DND-41 (cell line): ENCODE measurements at regions not wholly inside any gene's neighbourhood (a gene's known extent, or its start where the extent isn't known, plus 50 kb on each side); places are given as distances from the start of the nearest gene placed in this dataset.

Experiments
- ATAC-seq: fragments of 200-7000 bp; cut with Tn5 transposase; 3 replicates; pipeline ENCODE4 v1.9.1; 2021; ENCODE audit warnings: low read depth; ENCODE audit not compliant: insufficient read depth
- DNase-seq: peaks from one replicate; pipeline ENCODE4 v3.0.0-alpha.2; 2020
- H2AFZ ChIP-seq: 2 replicates; pipeline ENCODE4 v1.6.0; 2012; ENCODE audit warnings: low read depth, low read length
- H3K27ac ChIP-seq: 2 replicates; pipeline ENCODE4 v1.5.1; 2012; ENCODE audit warnings: low read length, inconsistent platforms
- H3K27me3 ChIP-seq: fragments of 200-600 bp; sonication (generic); 2 replicates; pipeline ENCODE4 v1.6.0; 2012; ENCODE audit warnings: low read length, mild to moderate bottlenecking, inconsistent platforms; ENCODE audit not compliant: insufficient read depth, poor library complexity
- H3K36me3 ChIP-seq: 2 replicates; pipeline ENCODE4 v1.5.1; 2012; ENCODE audit warnings: low read length, inconsistent platforms; ENCODE audit not compliant: insufficient read depth
- H3K4me1 ChIP-seq: 2 replicates; pipeline ENCODE4 v1.5.1; 2012; ENCODE audit warnings: mild to moderate bottlenecking, low read length; ENCODE audit not compliant: insufficient read depth
- H3K4me2 ChIP-seq: 2 replicates; pipeline ENCODE4 v1.6.0; 2012; ENCODE audit warnings: mild to moderate bottlenecking, moderate library complexity, low read length, inconsistent platforms; ENCODE audit not compliant: insufficient read depth
- H3K4me3 ChIP-seq, 2 experiments: fragments of 200-600 bp in 1 of 2; shearing (Covaris generic) in 1 of 2; 2 replicates each; pipeline ENCODE4 v1.5.1; 2012 to 2016; ENCODE audit warnings: inconsistent platforms in 2 of 2, low read length in 2 of 2, mild to moderate bottlenecking in 2 of 2, low read depth in 1 of 2, moderate library complexity in 1 of 2
- H3K79me2 ChIP-seq: 2 replicates; pipeline ENCODE4 v1.6.0; 2012; ENCODE audit warnings: low read length, inconsistent platforms; ENCODE audit not compliant: insufficient read depth
- H3K9ac ChIP-seq: 2 replicates; pipeline ENCODE4 v1.6.0; 2012; ENCODE audit warnings: low read depth, mild to moderate bottlenecking, inconsistent platforms, low read length, moderate library complexity
- H3K9me3 ChIP-seq: 2 replicates; pipeline ENCODE4 v1.5.1; 2012; ENCODE audit warnings: low read length, moderate library complexity, mild to moderate bottlenecking, inconsistent platforms; ENCODE audit not compliant: insufficient read depth, severe bottlenecking
- H4K20me1 ChIP-seq: 2 replicates; pipeline ENCODE4 v1.6.0; 2012; ENCODE audit warnings: low read length; ENCODE audit not compliant: insufficient read depth
- CTCF ChIP-seq: IDR thresholded peaks from 2 replicates; pipeline ENCODE4 v1.5.1; 2012; ENCODE audit warnings: borderline replicate concordance, low read length, moderate library complexity, mild to moderate bottlenecking; ENCODE audit not compliant: poor library complexity, severe bottlenecking; ENCODE audit errors: extremely low read depth
- EZH2 ChIP-seq: IDR thresholded peaks from 3 replicates; pipeline ENCODE4 v1.6.1; 2012; ENCODE audit warnings: borderline replicate concordance, low read depth, mild to moderate bottlenecking, moderate library complexity, low read length, inconsistent platforms; ENCODE audit not compliant: severe bottlenecking

GRCh38 chr5:168153263-168153875 is 138.1 kb upstream of the WWC1 start:
- H2AFZ ChIP-seq, result no peak overlapping the region
- no peaks in the 10 kb centered on the region for H3K79me2 ChIP-seq
- no peaks in the 10 kb centered on the region for H3K4me1 ChIP-seq
- no peak overlapping the region for H3K4me3 ChIP-seq
- H4K20me1 ChIP-seq, result no peaks in the 10 kb centered on the region
- H3K27ac ChIP-seq, result no peak overlapping the region
- no peak overlapping the region for H3K9ac ChIP-seq
- no peaks in the 10 kb centered on the region for H3K27me3 ChIP-seq
- no peak overlapping the region for H3K4me2 ChIP-seq
- DNase-seq, result no peak
- ATAC-seq, result no peak
- H3K36me3 ChIP-seq, result no peaks in the 10 kb centered on the region
- H3K9me3 ChIP-seq, result no peaks in the 10 kb centered on the region
- TF ChIP-seq CTCF, result no peak
- TF ChIP-seq EZH2, result no peak

- Histone ChIP-seq H3K36me3 (no peaks in the 10 kb centered on the region), H4K20me1 (no peaks in the 10 kb centered on the region), H3K9me3 (no peaks in the 10 kb centered on the region), H2AFZ (no peak overlapping the region), H3K4me1 (no peaks in the 10 kb centered on the region), H3K4me2 (no peak overlapping the region), H3K27ac (no peak overlapping the region), H3K27me3 (no peaks in the 10 kb centered on the region), H3K4me3 (no peak overlapping the region), H3K9ac (no peak overlapping the region), H3K79me2 (no peaks in the 10 kb centered on the region)
- DNase-seq (no peak), ATAC-seq (no peak)
- TF ChIP-seq CTCF, result no peak
- no peak for TF ChIP-seq EZH2
Observed at GRCh38 chr5:168153876-168154270, 137.6 kb upstream of the WWC1 start.

- TF ChIP-seq EZH2 (no peak), CTCF (no peak)
- Histone ChIP-seq H3K4me1 (no peaks in the 10 kb centered on the region), H3K27ac (no peak overlapping the region), H3K9me3 (no peaks in the 10 kb centered on the region), H3K9ac (no peak overlapping the region), H3K27me3 (no peaks in the 10 kb centered on the region), H4K20me1 (no peaks in the 10 kb centered on the region), H3K4me2 (no peak overlapping the region), H2AFZ (no peak overlapping the region), H3K4me3 (no peak overlapping the region), H3K79me2 (no peaks in the 10 kb centered on the region), H3K36me3 (no peaks in the 10 kb centered on the region)
- ATAC-seq (no peak), DNase-seq (no peak)
Observed at GRCh38 chr5:168155585-168155984, 135.9 kb upstream of the WWC1 start.
